ENCODE measurements at regions not wholly inside any gene's neighbourhood (a gene's known extent, or its start where the extent isn't known, plus 50 kb on each side); places are given as distances from the start of the nearest gene placed in this dataset.

GRCh38 chr1:95393434-95393833, 159.4 kb downstream of the RWDD3 start:
- H3K9me3 ChIP-seq: no peaks in the 10 kb centered on the region
- TF ChIP-seq CTCF (IDR thresholded peaks at IDR 0.05 in 4 of 5, conservative IDR thresholded peaks at IDR 0.05 in 1 of 5) (no peak), POLR2A (IDR thresholded peaks at IDR 0.05) (no peak)
- H3K27ac ChIP-seq: no peak overlapping the region
- no peaks in the 10 kb centered on the region for H3K4me1 ChIP-seq
- in situ Hi-C loops (cut with MboI; ENCODE audit: low sequenced_read_pairs in 4 of 4): no loop called here
- ATAC-seq (no peak), DNase-seq (no peak)
- H3K36me3 ChIP-seq: no peaks in the 10 kb centered on the region
- intact Hi-C loops (cut with DNase I; ENCODE audit: low total_unique reads): no loop called here
- no peak overlapping the region for H3K4me3 ChIP-seq
- H3K27me3 ChIP-seq: no peaks in the 10 kb centered on the region

GRCh38 chr1:95396557-95396956, 162.5 kb downstream of the RWDD3 start:
- Histone ChIP-seq H3K36me3 (no peaks in the 10 kb centered on the region), H3K4me3 (no peak overlapping the region), H3K9me3 (no peaks in the 10 kb centered on the region), H3K4me1 (no peaks in the 10 kb centered on the region), H3K27ac (no peak overlapping the region), H3K27me3 (no peaks in the 10 kb centered on the region)
- no peak for ATAC-seq
- DNase-seq: no peak
- TF ChIP-seq CTCF (IDR thresholded peaks at IDR 0.05 in 4 of 5, conservative IDR thresholded peaks at IDR 0.05 in 1 of 5) (no peak), POLR2A (IDR thresholded peaks at IDR 0.05) (no peak)
- intact Hi-C loops (cut with DNase I; ENCODE audit: low total_unique reads) (no loop called here), in situ Hi-C loops (cut with MboI; ENCODE audit: low sequenced_read_pairs in 4 of 4) (no loop called here)

GRCh38 chr1:95402780-95403179, 168.8 kb downstream of the RWDD3 start:
- H3K27ac ChIP-seq: no peak overlapping the region
- DNase-seq (no peak), ATAC-seq (no peak)
- TF ChIP-seq CTCF (IDR thresholded peaks at IDR 0.05 in 4 of 5, conservative IDR thresholded peaks at IDR 0.05 in 1 of 5): no peak
- no peak for TF ChIP-seq POLR2A (IDR thresholded peaks at IDR 0.05)
- peaks cover 0 to 4% (median 0%) of the 10 kb centered on the region in 3 donors for H3K27me3 ChIP-seq
- H3K4me3 ChIP-seq: no peak overlapping the region
- in situ Hi-C loops (cut with MboI; ENCODE audit: low sequenced_read_pairs in 4 of 4): no loop called here
- no peaks in the 10 kb centered on the region for H3K36me3 ChIP-seq
- no peaks in the 10 kb centered on the region for H3K9me3 ChIP-seq
- intact Hi-C loops (cut with DNase I; ENCODE audit: low total_unique reads): no loop called here
- no peaks in the 10 kb centered on the region for H3K4me1 ChIP-seq

- intact Hi-C loops (cut with DNase I; ENCODE audit: low total_unique reads) (no loop called here), in situ Hi-C loops (cut with MboI; ENCODE audit: low sequenced_read_pairs in 4 of 4) (no loop called here)
- H3K4me1 ChIP-seq: no peaks in the 10 kb centered on the region
- TF ChIP-seq POLR2A (IDR thresholded peaks at IDR 0.05): no peak
- no peak for TF ChIP-seq CTCF (IDR thresholded peaks at IDR 0.05 in 4 of 5, conservative IDR thresholded peaks at IDR 0.05 in 1 of 5)
- H3K4me3 ChIP-seq: no peak overlapping the region
- peaks cover 0 to 4% (median 0%) of the 10 kb centered on the region in 3 donors for H3K27me3 ChIP-seq
- no peak for ATAC-seq
- no peak overlapping the region for H3K27ac ChIP-seq
- H3K9me3 ChIP-seq: no peaks in the 10 kb centered on the region
- H3K36me3 ChIP-seq: no peaks in the 10 kb centered on the region
- no peak for DNase-seq
These were observed 172.3 kb downstream of the RWDD3 start for GRCh38 chr1:95406279-95406678.

- no peaks in the 10 kb centered on the region for H3K4me1 ChIP-seq
- intact Hi-C loops (cut with DNase I; ENCODE audit: low total_unique reads): no loop called here
- TF ChIP-seq POLR2A (IDR thresholded peaks at IDR 0.05) (no peak), CTCF (IDR thresholded peaks at IDR 0.05 in 4 of 5, conservative IDR thresholded peaks at IDR 0.05 in 1 of 5) (no peak)
- H3K27me3 ChIP-seq: peaks cover 0 to 4% (median 0%) of the 10 kb centered on the region in 3 donors
- no peaks in the 10 kb centered on the region for H3K9me3 ChIP-seq
- in situ Hi-C loops (cut with MboI; ENCODE audit: low sequenced_read_pairs in 4 of 4): no loop called here
- DNase-seq: no peak
- H3K36me3 ChIP-seq: no peaks in the 10 kb centered on the region
- H3K27ac ChIP-seq: no peak overlapping the region
- no peak overlapping the region for H3K4me3 ChIP-seq
- no peak for ATAC-seq
These were observed 173.3 kb downstream of the RWDD3 start for GRCh38 chr1:95407131-95407885.

All from gastrocnemius medialis (tissue), 4 donors.